NCI-H774 (cell line): ENCODE measurements at regions not wholly inside any gene's neighbourhood (a gene's known extent, or its start where the extent isn't known, plus 50 kb on each side); places are given as distances from the start of the nearest gene placed in this dataset.
"Not testable (repeated sequence)": the region's sequence is repeated elsewhere in the genome, so short reads cannot be mapped to it uniquely, and the experiment has no call there.

Experiments used
- DNase-seq: peaks from one replicate; lab custom pipeline; 2025; lab: John Stamatoyannopoulos, UW

DNA sequence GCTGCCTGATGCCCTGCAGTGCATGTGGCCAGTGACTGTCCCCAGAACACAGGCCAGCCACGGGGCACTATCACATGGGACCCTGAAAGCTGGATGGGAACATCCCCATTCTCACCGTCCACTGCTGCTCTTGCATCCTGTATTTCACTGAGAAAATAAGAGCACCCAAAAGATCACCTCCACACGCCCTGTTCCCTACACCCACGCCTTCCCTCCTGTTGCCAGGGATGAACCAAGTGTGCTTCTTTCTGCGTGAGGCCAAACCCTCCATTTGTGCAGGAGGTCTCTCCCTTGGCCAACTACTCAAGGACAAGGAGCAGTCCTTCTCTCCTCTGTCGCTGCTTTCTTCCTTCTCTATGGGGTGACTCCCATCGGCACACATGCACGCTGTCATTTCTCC is 118.3 kb downstream of the LRRC37A3 start:
- DNase-seq = not testable (repeated sequence)

DNA sequence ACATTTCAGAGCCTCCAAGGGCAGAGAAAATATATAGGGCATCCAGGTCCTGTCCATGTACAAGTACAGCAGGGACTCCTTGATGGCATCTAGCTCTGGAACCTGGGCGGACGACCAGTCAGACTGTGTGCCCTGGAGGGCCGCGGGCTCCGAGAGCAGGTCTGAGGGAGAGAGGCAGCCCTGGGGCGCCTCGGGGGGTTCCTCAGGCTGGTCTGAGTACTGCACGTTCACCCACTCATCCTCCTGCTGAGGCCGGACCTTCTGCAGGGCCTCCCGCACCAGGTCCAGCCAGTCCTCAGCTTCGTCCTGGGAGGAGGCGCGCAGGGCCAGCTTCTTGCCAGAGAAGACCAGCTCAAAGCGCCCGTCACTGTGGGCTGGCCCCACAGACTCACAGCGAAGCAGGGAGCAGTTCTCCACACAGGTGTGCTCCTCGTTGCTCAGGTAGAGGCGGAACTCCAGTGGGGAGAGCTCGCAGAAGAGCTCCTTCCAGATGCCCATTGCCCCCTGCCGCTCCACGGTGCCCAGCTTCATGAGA is 118.8 kb downstream of the LRRC37A3 start:
- DNase-seq = not testable (repeated sequence)

DNA sequence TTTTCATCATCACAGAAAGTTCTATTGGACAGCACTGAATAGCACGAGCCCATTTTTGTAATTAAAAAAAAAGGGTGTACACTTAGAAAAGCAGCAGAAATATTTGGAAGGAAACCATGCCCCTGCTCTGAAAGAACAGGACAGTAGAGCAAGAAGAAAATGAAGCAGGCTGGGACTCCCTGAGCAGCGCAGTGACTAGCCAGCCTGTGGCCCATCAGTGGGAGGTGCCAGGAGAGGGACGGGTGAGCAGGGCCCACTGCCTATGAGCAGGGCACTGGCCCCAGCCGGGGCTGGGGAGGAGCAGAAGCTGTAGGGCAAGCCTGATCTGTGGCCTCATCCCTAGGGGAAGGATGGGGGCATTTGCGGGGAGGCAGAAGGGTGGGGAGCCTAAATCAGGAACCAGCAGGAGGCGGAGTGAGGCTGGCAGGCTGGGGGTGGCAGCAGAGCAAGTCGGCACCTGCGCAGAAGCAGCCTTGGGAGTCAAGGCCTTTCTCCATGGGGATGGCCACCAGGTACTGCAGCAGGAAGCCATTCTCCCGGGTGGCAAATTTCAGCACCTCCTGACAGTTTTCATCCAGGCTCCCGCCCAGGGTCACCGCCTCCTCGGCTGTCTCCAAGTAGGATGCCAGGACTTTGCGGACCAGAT is 119.6 kb downstream of the LRRC37A3 start:
- not testable (repeated sequence) for DNase-seq

DNA sequence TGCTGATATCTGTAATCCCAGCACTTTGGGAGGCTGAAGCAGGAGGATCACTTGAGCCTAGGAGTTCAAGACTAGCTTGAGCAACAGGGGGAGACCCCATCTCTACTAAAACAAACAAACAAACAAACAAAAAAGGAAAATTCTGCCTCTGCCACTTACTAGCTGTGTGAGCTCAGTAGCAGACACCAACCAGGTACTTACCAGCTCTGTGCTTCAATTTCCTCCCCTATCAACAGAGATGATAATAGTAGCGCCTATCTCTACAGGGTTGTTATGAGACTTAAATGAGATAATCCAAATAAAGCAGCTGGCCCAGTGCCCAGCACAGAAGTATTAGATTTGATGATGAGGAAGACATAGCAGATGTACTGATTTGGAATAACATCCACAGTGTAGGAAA is 120.3 kb downstream of the LRRC37A3 start:
- not testable (repeated sequence) for DNase-seq

DNA sequence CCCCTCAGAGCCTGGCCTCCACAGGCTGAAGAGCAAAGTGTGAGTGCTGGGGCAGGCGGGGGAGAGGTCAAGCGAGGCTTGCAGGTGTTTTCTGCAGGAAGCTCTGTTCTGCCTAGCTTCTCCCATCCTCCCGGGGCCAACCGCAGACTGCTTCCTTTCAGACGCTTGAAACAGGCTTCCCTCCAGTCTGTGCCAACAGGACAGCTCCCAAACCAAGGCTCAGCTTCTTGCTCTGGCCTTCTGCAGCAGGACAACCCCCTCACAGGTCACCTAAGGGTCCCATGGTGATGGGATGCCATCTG is 120.8 kb downstream of the LRRC37A3 start:
- not testable (repeated sequence) for DNase-seq

DNA sequence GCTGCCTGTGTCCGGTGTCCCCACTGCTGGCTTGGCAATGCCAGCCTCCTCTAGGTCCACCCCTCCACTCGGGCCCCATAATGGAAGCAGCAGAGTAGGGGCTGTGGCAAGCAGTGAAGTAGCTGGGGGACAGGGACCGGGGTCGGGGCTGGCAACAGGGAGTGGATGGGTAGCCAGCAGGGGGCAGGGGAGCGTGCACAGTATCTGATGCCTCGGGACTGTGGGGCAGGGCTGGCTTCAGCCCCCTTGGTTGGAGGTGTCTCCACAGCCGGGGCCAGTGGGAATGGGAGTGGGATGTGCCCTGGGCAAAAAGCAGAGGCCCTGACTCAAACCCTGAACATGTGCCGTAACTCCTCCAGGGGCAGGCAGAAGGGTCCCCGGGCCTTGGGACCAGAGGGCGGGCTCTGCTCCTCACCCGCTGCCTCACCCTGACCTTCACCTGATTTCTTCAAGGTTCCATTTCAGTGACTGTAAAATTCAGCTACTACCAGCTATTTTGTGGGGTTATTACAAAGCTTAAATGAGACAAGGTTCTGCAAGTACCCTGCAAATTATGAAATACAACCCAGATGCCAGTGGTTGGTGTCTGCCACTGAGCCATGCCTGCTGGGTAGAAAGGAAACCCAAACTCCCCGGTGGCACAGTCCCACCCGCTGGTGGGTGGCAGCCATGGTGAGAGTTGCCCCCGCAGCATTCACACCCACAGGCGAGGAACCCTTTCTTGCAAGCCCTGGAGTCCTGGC is 121.4 kb downstream of the LRRC37A3 start:
- DNase-seq = not testable (repeated sequence)

DNA sequence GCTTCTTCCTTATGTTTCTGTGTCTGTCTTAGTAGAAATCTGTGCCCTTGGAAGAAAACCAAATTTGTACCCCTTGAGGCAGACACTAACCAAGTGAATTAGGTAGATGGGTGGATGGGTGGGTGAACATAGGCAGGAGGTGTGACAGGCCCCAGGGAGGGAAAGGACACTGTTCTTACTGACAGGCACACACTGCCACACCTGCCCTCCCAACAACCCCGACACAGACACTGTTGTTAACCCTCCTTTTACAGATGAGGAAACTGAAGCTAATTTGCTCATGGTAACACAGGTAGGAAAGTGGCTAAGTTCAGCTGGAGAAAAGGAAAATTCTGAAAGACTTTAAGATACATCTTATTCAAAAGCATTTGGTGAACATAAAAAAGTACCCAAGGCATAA is 123.9 kb downstream of the LRRC37A3 start:
- not testable (repeated sequence) for DNase-seq

DNA sequence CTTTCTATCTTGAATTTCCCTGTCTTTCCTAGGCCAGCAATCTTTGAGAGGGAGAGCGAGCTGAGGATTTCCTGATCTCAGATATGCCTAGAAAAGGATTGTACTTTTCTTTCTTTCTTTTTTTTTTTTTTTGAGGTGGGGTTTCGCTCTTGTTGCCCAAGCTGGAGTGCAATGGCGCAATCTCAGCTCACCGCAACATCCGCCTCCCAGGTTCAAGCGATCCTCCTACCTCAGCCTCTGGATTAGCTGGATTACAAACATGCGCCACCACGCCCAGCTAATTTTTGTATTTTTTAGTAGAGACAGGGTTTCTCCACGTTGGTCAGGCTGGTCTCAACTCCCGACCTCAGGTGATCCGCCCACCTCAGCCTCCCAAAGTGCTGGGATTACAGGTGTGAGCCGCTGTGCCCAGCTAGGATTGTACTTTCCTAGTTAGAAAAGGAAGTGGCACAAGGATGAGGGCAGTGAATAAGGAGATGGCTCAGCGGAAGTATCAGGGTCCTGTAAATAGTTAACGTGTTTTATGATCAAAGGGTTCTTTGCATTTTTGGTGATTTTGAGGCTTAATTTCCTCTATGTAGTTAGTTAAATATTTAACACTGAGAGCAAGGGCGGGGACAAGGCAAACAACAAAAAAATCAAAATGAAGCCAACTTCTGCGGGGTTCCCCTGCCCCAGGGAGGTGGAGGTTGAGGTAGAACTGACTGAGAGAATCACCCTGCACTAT is 124.6 kb downstream of the LRRC37A3 start:
- not testable (repeated sequence) for DNase-seq

DNA sequence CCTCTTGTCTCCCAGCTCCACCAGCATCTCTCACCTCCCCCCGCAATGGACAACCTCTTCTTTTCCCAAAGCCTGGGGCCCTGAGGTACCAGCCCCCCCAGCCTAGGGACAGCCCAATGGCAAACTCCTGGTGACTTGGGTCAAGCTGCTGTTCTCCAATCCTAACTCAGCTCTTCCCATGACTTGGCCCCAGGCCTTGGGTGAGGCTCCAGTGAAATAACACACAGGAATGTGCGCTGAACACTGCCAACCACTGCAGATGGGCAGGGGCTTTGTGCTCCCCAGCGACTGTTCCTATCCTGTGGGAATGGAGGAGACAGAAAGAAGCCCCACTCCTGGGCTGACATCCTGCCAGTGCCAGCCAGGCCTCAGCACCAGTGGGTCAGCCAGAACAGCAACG is 125.2 kb downstream of the LRRC37A3 start:
- DNase-seq = not testable (repeated sequence)

DNA sequence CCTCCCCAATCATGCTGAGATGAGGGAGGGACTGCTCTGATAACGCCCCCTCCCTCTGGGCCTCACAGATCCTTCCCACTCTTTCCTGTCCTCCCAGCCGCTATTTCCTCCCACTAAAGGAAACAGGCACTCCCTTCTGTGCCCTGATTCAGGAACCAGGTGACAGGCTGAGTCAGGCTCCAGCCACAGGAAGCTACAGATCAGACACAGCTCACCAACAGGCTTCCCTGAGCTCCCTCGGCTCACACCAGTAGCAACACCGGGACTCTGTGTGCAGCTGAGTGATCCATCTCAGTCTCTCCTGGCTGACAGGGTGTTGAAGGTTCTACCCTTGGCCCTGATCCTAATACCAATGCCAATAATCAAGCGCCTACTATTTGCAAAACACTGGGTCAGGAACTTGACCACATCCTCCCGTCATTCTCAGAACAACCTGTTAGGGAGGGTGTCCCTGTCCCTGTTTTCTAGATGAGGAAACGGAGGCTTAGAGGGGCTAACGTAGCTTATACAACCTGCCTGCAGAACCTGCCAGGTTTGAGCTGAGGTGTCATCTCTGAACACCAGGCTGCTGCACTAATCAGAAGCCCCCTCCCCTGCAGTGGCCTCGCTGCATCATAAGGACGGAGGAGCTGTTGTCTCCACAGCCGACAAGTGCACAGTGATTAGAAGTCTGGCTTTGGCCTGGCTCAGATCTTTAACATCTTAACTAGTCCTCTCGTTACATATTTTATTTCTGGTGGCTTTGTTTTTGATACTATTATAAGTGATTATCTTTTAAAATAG is 126.3 kb downstream of the LRRC37A3 start:
- DNase-seq = not testable (repeated sequence)

DNA sequence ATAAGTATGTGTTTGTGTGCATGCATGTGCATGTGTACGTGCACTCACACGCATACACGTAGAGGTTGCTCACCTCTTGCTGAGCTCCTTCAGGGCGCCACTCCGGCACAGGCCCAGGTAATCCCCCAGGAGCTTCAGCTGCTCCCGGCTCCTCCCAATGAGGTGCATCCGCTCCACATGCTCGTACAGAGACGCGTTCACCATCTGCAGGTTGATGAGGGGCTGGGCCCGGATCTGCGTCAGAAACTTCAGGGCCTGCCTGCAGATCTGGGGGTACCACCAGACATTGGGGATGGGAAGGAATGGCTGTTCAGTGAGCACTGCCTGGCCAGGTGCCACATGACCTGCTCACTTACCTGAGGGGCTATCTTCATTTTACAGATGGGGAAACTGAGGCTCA is 127.0 kb downstream of the LRRC37A3 start:
- DNase-seq = not testable (repeated sequence)

DNA sequence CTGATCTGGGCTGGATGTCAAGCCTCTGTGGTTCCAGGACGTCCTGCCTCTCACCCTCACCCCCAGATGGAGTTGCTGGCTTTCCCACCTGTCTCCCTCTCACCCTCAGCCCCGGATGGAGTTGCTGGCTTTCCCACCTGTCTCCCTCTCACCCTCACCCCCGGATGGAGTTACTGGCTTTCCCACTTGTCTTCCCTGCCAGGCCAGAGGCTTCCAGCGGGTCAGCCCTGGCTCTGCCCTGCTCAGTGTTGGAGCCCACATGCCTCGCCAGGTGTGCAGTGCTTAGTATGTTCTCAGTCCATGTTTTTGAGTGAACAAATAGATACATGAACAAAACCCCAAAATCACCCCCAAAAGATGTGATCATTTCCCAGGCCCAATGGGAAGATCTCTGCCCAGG is 127.6 kb downstream of the LRRC37A3 start:
- DNase-seq = not testable (repeated sequence)

DNA sequence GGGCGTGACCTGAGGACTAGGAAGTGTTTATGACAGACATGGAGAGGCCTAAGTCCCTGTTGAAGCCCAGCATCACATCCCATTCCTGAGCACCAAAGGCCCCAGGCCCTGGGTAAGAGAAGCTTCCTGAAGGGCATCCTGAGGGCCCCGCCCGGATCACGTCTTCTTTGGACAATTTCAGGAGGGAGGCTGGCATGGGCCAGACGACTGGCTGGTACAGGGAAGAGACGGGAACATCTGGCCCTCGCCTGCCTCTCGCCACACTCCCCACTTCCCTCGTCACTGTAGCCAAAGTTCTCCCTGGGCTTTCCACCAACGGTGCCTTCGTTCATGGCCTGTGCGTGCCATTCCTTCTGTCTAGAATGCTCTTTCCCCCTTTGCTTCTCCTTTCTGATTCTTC is 128.1 kb downstream of the LRRC37A3 start:
- DNase-seq = not testable (repeated sequence)

DNA sequence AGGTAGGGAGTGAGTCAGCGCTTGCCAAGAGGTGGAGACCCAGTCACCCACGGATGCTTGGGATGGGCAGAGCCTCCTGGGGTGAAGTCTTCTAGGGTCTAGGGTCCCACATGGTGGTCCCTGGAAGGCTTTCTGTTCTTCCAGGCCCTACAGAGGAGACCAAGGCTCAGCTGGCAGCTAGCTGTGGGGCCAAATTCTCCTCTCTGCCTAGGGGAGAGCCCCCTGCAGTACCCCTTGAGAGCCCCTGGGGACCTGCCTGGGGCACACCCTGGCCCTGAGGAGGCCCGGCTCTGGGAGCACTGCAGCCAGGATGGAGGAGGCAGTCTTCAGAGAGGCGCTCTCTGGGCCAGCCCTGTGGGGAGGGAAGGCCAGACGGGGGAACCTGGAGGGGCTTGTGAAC is 128.6 kb upstream of the SMURF2 start:
- not testable (repeated sequence) for DNase-seq

DNA sequence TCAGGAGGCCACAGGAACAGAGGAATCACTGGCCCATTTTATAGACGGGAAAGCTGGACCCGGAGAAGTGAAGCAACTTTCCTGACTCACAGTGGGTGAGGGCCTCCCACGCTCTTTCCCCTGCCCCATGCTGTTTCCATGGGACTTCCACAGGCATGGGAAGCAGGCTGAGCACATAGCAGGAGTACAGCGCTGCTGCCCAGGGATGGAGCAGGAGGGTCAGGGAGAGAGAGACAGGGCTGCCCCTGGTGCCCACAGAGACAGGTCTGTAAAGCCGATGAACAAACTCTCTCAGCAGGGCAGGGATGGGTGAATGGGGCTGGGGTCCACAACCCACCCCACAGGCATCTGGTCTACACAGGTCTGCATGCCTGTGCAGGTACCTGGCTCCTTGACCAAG is 128.1 kb upstream of the SMURF2 start:
- DNase-seq = not testable (repeated sequence)

DNA sequence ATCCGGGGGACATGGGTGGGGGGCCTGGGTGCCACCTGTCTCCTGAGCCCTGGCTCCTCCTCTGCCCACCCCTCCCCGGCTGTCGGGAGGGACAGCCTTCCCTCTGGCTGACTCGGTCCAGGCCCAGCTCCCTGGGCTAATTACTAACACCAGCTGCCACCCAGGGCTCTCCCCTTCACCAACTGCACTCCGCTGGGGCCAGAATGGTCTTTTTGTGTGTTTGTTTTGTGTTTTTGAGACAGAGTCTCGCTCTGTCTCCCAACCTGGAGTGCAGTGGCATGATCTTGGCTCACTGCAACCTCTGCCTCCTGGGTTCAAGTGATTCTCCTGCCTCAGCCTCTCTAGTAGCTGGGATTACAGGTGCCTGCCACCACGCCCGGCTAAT is 126.9 kb upstream of the SMURF2 start:
- DNase-seq = not testable (repeated sequence)

DNA sequence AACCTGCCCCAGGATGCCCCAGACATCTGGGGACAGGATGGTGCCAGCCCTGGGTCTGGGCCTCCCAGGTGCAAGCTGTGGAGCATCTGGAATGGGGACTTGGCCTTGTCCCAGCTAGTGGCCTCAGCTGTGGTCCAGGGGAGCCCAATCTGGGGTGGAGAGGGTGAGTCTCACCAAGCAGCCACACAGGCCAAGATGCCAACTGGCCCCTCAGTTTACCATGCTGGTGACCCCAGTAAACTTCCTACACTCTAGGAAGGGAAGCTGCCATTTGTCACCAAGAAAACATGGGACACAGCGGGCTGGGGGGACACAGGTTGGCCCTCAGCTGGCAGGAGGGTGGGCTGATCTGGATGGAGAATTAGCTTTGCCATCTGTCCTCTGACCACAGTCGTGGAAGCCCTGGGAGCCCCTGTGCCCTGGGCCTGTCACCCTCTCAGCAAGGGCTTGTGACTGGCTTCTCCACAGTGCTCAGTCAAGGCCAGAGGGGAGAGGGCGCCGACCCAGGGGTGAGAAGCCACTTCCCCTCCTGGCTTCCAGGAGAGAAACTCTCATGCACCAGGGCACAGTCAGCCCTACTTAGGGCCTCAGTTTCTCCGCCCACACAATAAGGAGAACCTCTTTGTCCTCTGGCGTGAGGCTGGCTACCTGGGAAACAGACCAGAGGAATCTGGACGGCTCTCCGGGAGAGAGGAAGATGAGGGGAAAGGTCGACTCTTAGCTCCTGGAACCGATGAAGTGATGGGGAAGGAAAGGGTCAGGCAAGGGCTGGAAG is 126.4 kb upstream of the SMURF2 start:
- DNase-seq = no peak

DNA sequence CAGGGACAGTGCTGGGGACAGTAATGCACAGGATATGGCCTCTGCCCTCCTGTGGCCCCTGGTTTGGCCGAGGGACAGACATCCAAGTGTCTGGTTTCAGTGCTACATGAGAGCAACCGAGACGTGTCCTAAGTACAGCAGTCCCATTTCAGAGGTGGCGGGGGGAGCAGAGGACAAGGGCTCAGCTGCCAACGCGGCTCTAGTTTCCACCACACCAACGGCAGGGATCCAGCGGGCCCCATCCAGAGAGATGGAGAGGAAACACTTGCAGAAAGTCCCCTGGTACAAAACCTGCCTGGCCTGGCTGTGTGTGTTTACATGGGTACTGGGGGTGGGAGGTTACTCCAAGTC is 125.8 kb upstream of the SMURF2 start:
- no peak for DNase-seq

DNA sequence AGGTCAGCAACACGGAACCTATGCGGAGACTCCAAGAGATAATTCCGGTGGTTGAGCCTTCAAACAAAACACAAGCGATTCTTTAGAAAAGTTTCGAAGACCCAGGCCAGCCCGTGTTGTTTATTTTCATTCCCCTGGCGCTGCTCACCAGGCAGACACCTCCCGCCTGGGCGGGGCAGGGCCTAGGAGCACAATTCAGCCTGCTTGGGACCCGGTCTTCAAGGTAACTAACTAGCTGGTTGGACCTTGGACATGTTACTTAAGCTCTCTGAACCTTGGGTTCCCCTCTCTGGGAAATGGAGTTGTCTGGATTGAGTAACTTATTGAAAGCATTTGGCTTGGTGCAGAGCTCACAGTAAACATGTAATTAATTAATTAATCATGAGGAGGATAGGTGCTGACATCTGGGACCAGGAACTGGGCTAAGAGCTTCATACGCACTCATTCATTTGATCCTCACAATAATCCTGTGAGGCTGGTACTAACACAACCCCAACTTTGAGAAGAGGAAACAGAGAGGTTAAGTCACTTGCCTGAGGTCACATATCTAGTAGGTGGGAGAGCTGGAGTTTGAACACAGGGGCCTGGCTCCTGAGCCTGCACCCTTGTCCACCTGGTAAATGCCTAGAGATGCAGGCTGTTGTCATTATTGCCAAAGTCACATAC is 125.3 kb upstream of the SMURF2 start:
- no peak for DNase-seq

DNA sequence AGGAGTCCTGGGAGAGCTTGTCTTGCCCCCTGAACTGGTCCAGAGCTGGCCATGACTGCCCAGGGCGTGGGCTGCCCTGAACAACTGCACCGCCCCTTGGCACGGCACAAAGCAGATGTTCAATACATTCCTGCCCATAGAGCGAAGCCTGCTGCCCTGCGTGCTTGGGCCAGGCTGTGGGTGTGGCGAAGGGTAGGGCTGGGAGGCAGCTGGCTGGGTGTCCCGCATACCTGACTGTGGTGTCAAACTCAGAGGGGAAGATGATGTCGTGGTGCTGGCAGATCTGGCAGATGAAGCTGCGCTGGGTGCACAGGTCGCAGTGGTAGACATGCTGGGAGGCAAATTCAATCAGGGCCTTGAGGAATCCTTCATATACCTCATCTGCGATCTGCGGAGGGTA is 124.2 kb upstream of the SMURF2 start:
- no peak for DNase-seq

DNA sequence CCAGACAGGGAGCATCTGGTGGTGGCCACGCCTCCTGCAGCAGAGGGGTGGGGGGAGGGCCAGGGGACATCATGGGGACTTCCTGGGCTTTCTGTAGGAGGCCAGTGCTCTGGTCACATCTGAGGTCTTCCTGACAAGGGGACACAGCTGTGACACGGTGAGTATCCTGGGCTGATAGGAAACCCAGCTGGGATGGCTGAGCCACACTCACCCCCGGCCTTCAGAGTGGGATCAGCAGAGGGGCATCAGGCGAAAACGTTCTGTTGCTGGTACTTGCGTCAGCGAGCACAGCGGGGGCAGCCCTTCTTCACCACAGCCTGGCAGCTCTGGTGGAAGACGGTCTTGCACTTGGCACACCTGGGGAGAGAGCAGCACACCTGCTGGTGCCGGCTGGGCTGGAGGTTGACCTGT is 122.9 kb upstream of the SMURF2 start:
- no peak for DNase-seq
